Body of pancreas (tissue), 4 donors: ENCODE measurements at regions not wholly inside any gene's neighbourhood (a gene's known extent, or its start where the extent isn't known, plus 50 kb on each side); places are given as distances from the start of the nearest gene placed in this dataset.

Experiments used
- POLR2A ChIP-seq, 3 donors: fragments of 450-650 bp; IDR thresholded peaks; one replicate each; pipeline ENCODE4 v1.6.1; 2016; ENCODE audit warnings: antibody characterized with exemption in 3 of 3, mild to moderate bottlenecking in 2 of 3
- TF ChIP-seq, protein P1 (sequence below), 7 experiments: fragments of 450-650 bp in 4 of 7; fragments of 200-600 bp in 3 of 7; sonication (generic) in 3 of 7; IDR thresholded peaks; one replicate each; pipeline ENCODE4 v1.5.1; 2016 to 2019; ENCODE audit warnings: antibody characterized with exemption in 7 of 7

DNA sequence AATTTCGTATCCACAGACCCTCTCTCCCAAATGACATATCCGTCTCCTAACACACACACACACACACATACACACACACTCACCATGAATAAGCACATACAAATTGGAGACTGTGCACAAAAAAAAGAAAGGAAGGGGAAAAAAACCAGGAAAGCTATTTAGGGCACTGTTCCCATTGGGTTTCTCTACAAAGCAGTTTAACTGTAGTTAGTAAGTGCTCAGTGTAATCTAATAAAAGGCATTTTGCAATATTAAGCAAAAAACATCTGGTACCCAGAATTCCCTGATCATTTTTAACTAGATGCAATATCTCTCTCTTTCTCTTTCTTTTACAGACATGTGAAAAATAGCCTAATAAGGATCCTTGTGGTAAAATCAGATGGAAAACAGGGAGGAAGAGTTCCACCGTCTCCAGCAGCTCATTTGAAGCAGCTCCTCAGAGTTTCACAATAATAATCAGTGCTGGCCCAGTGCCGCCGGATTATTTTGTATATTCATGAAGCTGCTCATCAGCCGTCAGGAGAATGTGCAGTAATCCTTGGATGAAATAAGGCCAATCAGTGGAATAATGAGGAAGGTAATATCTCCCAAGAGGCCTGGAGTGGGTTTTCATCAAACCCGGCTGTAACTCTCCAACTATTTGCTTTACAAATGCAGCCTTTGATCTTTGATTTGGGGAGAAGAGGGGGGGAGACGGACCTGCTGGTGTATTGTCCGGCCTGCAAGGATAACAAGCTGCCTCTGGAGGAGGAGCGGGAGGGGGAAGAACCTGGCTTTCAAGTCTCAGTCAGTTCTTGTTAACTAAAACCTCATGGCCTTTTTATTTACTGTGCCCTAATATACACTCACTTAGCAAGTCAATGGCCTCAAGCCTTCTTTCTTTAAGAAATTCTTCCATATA, 227.6 kb upstream of the SMIM21 start:
- TF ChIP-seq, protein P1, sequence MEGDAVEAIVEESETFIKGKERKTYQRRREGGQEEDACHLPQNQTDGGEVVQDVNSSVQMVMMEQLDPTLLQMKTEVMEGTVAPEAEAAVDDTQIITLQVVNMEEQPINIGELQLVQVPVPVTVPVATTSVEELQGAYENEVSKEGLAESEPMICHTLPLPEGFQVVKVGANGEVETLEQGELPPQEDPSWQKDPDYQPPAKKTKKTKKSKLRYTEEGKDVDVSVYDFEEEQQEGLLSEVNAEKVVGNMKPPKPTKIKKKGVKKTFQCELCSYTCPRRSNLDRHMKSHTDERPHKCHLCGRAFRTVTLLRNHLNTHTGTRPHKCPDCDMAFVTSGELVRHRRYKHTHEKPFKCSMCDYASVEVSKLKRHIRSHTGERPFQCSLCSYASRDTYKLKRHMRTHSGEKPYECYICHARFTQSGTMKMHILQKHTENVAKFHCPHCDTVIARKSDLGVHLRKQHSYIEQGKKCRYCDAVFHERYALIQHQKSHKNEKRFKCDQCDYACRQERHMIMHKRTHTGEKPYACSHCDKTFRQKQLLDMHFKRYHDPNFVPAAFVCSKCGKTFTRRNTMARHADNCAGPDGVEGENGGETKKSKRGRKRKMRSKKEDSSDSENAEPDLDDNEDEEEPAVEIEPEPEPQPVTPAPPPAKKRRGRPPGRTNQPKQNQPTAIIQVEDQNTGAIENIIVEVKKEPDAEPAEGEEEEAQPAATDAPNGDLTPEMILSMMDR (IDR thresholded peaks at IDR 0.05): no peak
- no peak for TF ChIP-seq POLR2A (IDR thresholded peaks at IDR 0.05)
